Activated naive CD8-positive, alpha-beta T cell treated with anti-CD3 and anti-CD28 coated beads for 36 hours (primary cell): ENCODE measurements at regions not wholly inside any gene's neighbourhood (a gene's known extent, or its start where the extent isn't known, plus 50 kb on each side); places are given as distances from the start of the nearest gene placed in this dataset.
"Not testable (repeated sequence)": the region's sequence is repeated elsewhere in the genome, so short reads cannot be mapped to it uniquely, and the experiment has no call there.

Experiments
- DNase-seq: peaks from one replicate; pipeline ENCODE4 v3.0.0; 2021
- H3K27ac Mint-ChIP-seq: one replicate; pipeline ENCODE4 v1.8.0; 2022; ENCODE audit warnings: mild to moderate bottlenecking, moderate library complexity, mixed read lengths
- H3K27me3 Mint-ChIP-seq: one replicate; pipeline ENCODE4 v1.8.0; 2022; ENCODE audit warnings: mild to moderate bottlenecking, mixed read lengths
- H3K36me3 Mint-ChIP-seq: one replicate; pipeline ENCODE4 v1.8.0; 2021; ENCODE audit warnings: mild to moderate bottlenecking, mixed read lengths
- H3K4me1 Mint-ChIP-seq: one replicate; pipeline ENCODE4 v1.8.0; 2021; ENCODE audit warnings: mixed read lengths
- H3K4me3 Mint-ChIP-seq: one replicate; pipeline ENCODE4 v1.8.0; 2022; ENCODE audit warnings: mild to moderate bottlenecking, moderate library complexity, mixed read lengths
- H3K9me3 Mint-ChIP-seq: one replicate; pipeline ENCODE4 v1.8.0; 2022; ENCODE audit warnings: mixed read lengths

- H3K27me3 Mint-ChIP-seq, H3K4me1 Mint-ChIP-seq, H3K4me3 Mint-ChIP-seq, H3K9me3 Mint-ChIP-seq, H3K27ac Mint-ChIP-seq, DNase-seq, H3K36me3 Mint-ChIP-seq: not testable (repeated sequence)
Measured at GRCh38 chr2:180236061-180236460, 229.0 kb upstream of the CWC22 start.

- not testable (repeated sequence) for H3K36me3 Mint-ChIP-seq, H3K27ac Mint-ChIP-seq, H3K4me3 Mint-ChIP-seq, H3K27me3 Mint-ChIP-seq, H3K9me3 Mint-ChIP-seq, DNase-seq, H3K4me1 Mint-ChIP-seq
Measured at GRCh38 chr2:180235506-180235905, 228.4 kb upstream of the CWC22 start.

GRCh38 chr2:180234991-180235390 is 227.9 kb upstream of the CWC22 start:
- not testable (repeated sequence) for H3K36me3 Mint-ChIP-seq, H3K27ac Mint-ChIP-seq, DNase-seq, H3K9me3 Mint-ChIP-seq, H3K4me1 Mint-ChIP-seq, H3K27me3 Mint-ChIP-seq, H3K4me3 Mint-ChIP-seq

- Mint-ChIP-seq H3K27ac (no peak overlapping the region), H3K36me3 (no peaks in the 10 kb centered on the region), H3K9me3 (no peaks in the 10 kb centered on the region), H3K27me3 (peaks cover 4% of the 10 kb centered on the region), H3K4me3 (no peak overlapping the region), H3K4me1 (no peaks in the 10 kb centered on the region)
- DNase-seq: no peak
Measured at GRCh38 chr2:180231015-180231414, 223.9 kb upstream of the CWC22 start.

GRCh38 chr2:180227461-180227860 is 220.4 kb upstream of the CWC22 start:
- H3K4me3 Mint-ChIP-seq: no peak overlapping the region
- peaks cover 4% of the 10 kb centered on the region for H3K27me3 Mint-ChIP-seq
- no peaks in the 10 kb centered on the region for H3K4me1 Mint-ChIP-seq

GRCh38 chr2:180225118-180225517 is 218.0 kb upstream of the CWC22 start:
- DNase-seq: no peak
- Mint-ChIP-seq H3K4me1 (no peaks in the 10 kb centered on the region), H3K9me3 (no peaks in the 10 kb centered on the region), H3K27me3 (peaks cover 4% of the 10 kb centered on the region), H3K27ac (no peak overlapping the region), H3K4me3 (no peak overlapping the region), H3K36me3 (no peaks in the 10 kb centered on the region)

More at GRCh38 chr2:180227461-180227860, 220.4 kb upstream of the CWC22 start:
- no peak for DNase-seq
- no peaks in the 10 kb centered on the region for H3K9me3 Mint-ChIP-seq
- no peaks in the 10 kb centered on the region for H3K36me3 Mint-ChIP-seq
- H3K27ac Mint-ChIP-seq: no peak overlapping the region

- no peak for DNase-seq
- Mint-ChIP-seq H3K36me3 (no peaks in the 10 kb centered on the region), H3K9me3 (peaks cover 2% of the 10 kb centered on the region), H3K4me3 (no peak overlapping the region), H3K27ac (no peak overlapping the region), H3K27me3 (no peaks in the 10 kb centered on the region), H3K4me1 (no peaks in the 10 kb centered on the region)
Measured at GRCh38 chr2:180222644-180223043, 215.5 kb upstream of the CWC22 start.

- Mint-ChIP-seq H3K27ac (no peak overlapping the region), H3K27me3 (no peaks in the 10 kb centered on the region), H3K36me3 (no peaks in the 10 kb centered on the region), H3K4me3 (no peak overlapping the region), H3K4me1 (no peaks in the 10 kb centered on the region), H3K9me3 (peaks cover 7% of the 10 kb centered on the region)
- DNase-seq: no peak
Measured at GRCh38 chr2:180219491-180219890, 212.4 kb upstream of the CWC22 start.

GRCh38 chr2:180208841-180209240 is 201.7 kb upstream of the CWC22 start:
- Mint-ChIP-seq H3K9me3 (no peaks in the 10 kb centered on the region), H3K4me3 (no peak overlapping the region), H3K27ac (no peak overlapping the region), H3K27me3 (no peaks in the 10 kb centered on the region), H3K36me3 (no peaks in the 10 kb centered on the region), H3K4me1 (no peaks in the 10 kb centered on the region)
- DNase-seq: no peak

- no peak for DNase-seq
- no peaks in the 10 kb centered on the region for H3K27me3 Mint-ChIP-seq
- H3K9me3 Mint-ChIP-seq: no peaks in the 10 kb centered on the region
- no peaks in the 10 kb centered on the region for H3K36me3 Mint-ChIP-seq
- H3K4me3 Mint-ChIP-seq: no peak overlapping the region
- no peak overlapping the region for H3K27ac Mint-ChIP-seq
- H3K4me1 Mint-ChIP-seq: no peaks in the 10 kb centered on the region
Measured at GRCh38 chr2:180205621-180206235, 198.6 kb upstream of the CWC22 start.

- no peak for DNase-seq
- no peaks in the 10 kb centered on the region for H3K4me1 Mint-ChIP-seq
- H3K36me3 Mint-ChIP-seq: no peaks in the 10 kb centered on the region
- no peak overlapping the region for H3K27ac Mint-ChIP-seq
- H3K27me3 Mint-ChIP-seq: no peaks in the 10 kb centered on the region
- no peak overlapping the region for H3K4me3 Mint-ChIP-seq
- no peaks in the 10 kb centered on the region for H3K9me3 Mint-ChIP-seq
Measured at GRCh38 chr2:180203972-180204371, 196.9 kb upstream of the CWC22 start.

GRCh38 chr2:180202467-180202951 is 195.4 kb upstream of the CWC22 start:
- no peaks in the 10 kb centered on the region for H3K36me3 Mint-ChIP-seq
- H3K27me3 Mint-ChIP-seq: no peaks in the 10 kb centered on the region
- no peak overlapping the region for H3K4me3 Mint-ChIP-seq
- no peaks in the 10 kb centered on the region for H3K4me1 Mint-ChIP-seq
- H3K27ac Mint-ChIP-seq: no peak overlapping the region
- no peak for DNase-seq
- no peaks in the 10 kb centered on the region for H3K9me3 Mint-ChIP-seq

- DNase-seq: no peak
- Mint-ChIP-seq H3K4me3 (no peak overlapping the region), H3K27me3 (peaks cover 3% of the 10 kb centered on the region), H3K27ac (no peak overlapping the region), H3K4me1 (no peaks in the 10 kb centered on the region), H3K36me3 (no peaks in the 10 kb centered on the region), H3K9me3 (no peaks in the 10 kb centered on the region)
Measured at GRCh38 chr2:180196419-180196977, 189.4 kb upstream of the CWC22 start.

- H3K27ac Mint-ChIP-seq: no peak overlapping the region
- H3K36me3 Mint-ChIP-seq: no peaks in the 10 kb centered on the region
- H3K27me3 Mint-ChIP-seq: peaks cover 3% of the 10 kb centered on the region
- no peak for DNase-seq
- H3K4me3 Mint-ChIP-seq: no peak overlapping the region
- no peaks in the 10 kb centered on the region for H3K4me1 Mint-ChIP-seq
- no peaks in the 10 kb centered on the region for H3K9me3 Mint-ChIP-seq
Measured at GRCh38 chr2:180195847-180196246, 188.8 kb upstream of the CWC22 start.

- Mint-ChIP-seq H3K4me1 (no peaks in the 10 kb centered on the region), H3K9me3 (no peaks in the 10 kb centered on the region), H3K4me3 (no peak overlapping the region), H3K27ac (no peak overlapping the region), H3K36me3 (no peaks in the 10 kb centered on the region), H3K27me3 (peaks cover 3% of the 10 kb centered on the region)
- no peak for DNase-seq
Measured at GRCh38 chr2:180191432-180192124, 184.5 kb upstream of the CWC22 start.

GRCh38 chr2:180190851-180191250 is 183.8 kb upstream of the CWC22 start:
- H3K27ac Mint-ChIP-seq: no peak overlapping the region
- H3K27me3 Mint-ChIP-seq: peaks cover 3% of the 10 kb centered on the region
- H3K4me1 Mint-ChIP-seq: no peaks in the 10 kb centered on the region
- no peak for DNase-seq
- no peaks in the 10 kb centered on the region for H3K9me3 Mint-ChIP-seq
- no peak overlapping the region for H3K4me3 Mint-ChIP-seq
- H3K36me3 Mint-ChIP-seq: no peaks in the 10 kb centered on the region
